ENCODE measurements at regions not wholly inside any gene's neighbourhood (a gene's known extent, or its start where the extent isn't known, plus 50 kb on each side); places are given as distances from the start of the nearest gene placed in this dataset.
"Not testable (repeated sequence)": the region's sequence is repeated elsewhere in the genome, so short reads cannot be mapped to it uniquely, and the experiment has no call there.

- TF ChIP-seq CTCF (IDR thresholded peaks at IDR 0.05); REST (IDR thresholded peaks at IDR 0.05; ENCODE audit: insufficient read depth in 1 of 2, low read depth in 2 of 2, low read length in 1 of 2); POLR2AphosphoS5 (IDR thresholded peaks at IDR 0.05; ENCODE audit: low read depth, low read length); TCF7L2 (IDR thresholded peaks at IDR 0.05; ENCODE audit: low read depth, low read length): not testable (repeated sequence)
Observed at GRCh38 chr5:7170785-7171184, 225.2 kb upstream of the ADCY2 start.

Data from Panc1 (cell line).